ENCODE measurements at regions not wholly inside any gene's neighbourhood (a gene's known extent, or its start where the extent isn't known, plus 50 kb on each side); places are given as distances from the start of the nearest gene placed in this dataset.
"Not testable (repeated sequence)": the region's sequence is repeated elsewhere in the genome, so short reads cannot be mapped to it uniquely, and the experiment has no call there.

DNA sequence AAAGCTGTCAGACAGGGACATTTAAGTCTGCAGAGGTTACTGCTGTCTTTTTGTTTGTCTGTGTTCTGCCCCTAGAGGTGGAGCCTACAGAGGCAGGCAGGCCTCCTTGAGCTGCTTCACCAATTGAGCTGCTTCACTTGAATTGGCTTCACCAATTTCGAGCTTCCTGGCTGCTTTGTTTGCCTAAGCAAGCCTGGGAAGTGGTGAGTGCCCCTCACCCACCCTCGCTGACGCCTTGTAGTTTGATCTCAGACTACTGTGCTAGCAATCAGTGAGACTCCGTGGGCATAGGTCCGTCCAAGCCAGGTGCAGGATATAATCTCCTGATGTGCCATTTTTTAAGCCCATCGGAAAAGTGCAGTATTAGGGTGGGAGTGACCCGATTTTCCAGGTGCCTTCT is 179.7 kb downstream of the TRIM51G start:
- H3K4me3 Mint-ChIP-seq; CTCF ChIA-PET; H3K4me1 Mint-ChIP-seq (ENCODE audit: low read depth); H3K27ac Mint-ChIP-seq; POLR2A ChIA-PET; H3K9me3 Mint-ChIP-seq; H3K27me3 Mint-ChIP-seq; intact Hi-C loops (cut with micrococcal nuclease); H3K36me3 Mint-ChIP-seq: not testable (repeated sequence)
- DNase-seq, result peak; percentile 3
